HL-60 (cell line): ENCODE measurements at regions not wholly inside any gene's neighbourhood (a gene's known extent, or its start where the extent isn't known, plus 50 kb on each side); places are given as distances from the start of the nearest gene placed in this dataset.
"Not testable (repeated sequence)": the region's sequence is repeated elsewhere in the genome, so short reads cannot be mapped to it uniquely, and the experiment has no call there.

Experiments used
- GABPA ChIP-seq: IDR thresholded peaks from 2 replicates; pipeline ENCODE4 v1.6.1; 2012; ENCODE audit warnings: low read depth
- POLR2AphosphoS5 ChIP-seq: IDR thresholded peaks from 2 replicates; pipeline ENCODE4 v1.6.1; 2012; ENCODE audit warnings: low read depth

GRCh38 chr5:37943136-37943535 lies 103.3 kb upstream of the GDNF start:
- not testable (repeated sequence) for TF ChIP-seq POLR2AphosphoS5, GABPA
